Esophagus squamous epithelium (tissue), 4 donors: ENCODE measurements at regions not wholly inside any gene's neighbourhood (a gene's known extent, or its start where the extent isn't known, plus 50 kb on each side); places are given as distances from the start of the nearest gene placed in this dataset.

Experiments
- CTCF ChIP-seq, 6 experiments: fragments of 450-650 bp in 4 of 6; fragments of 200-600 bp in 2 of 6; sonication (generic) in 2 of 6; IDR thresholded peaks; one replicate each; pipeline ENCODE4 v1.5.1; 2016 to 2019; ENCODE audit warnings: antibody characterized with exemption in 6 of 6, mild to moderate bottlenecking in 4 of 6, moderate library complexity in 4 of 6
- POLR2A ChIP-seq, 4 donors: fragments of 450-650 bp; IDR thresholded peaks; one replicate each; pipeline ENCODE4 v1.6.1; 2017; ENCODE audit warnings: antibody characterized with exemption in 4 of 4, mild to moderate bottlenecking in 4 of 4, moderate library complexity in 3 of 4

- TF ChIP-seq CTCF (IDR thresholded peaks at IDR 0.05) (no peak), POLR2A (IDR thresholded peaks at IDR 0.05) (no peak)
These were observed 250.1 kb upstream of the PSMD7 start for GRCh38 chr16:74046524-74046923.
